CD4-positive, alpha-beta memory T cell (primary cell): ENCODE measurements at regions not wholly inside any gene's neighbourhood (a gene's known extent, or its start where the extent isn't known, plus 50 kb on each side); places are given as distances from the start of the nearest gene placed in this dataset.
"Not testable (repeated sequence)": the region's sequence is repeated elsewhere in the genome, so short reads cannot be mapped to it uniquely, and the experiment has no call there.

Experiments
- CTCF ChIA-PET: fragments of 350-600 bp; sonication (Branson Sonifier 250); formaldehyde crosslinking; loops from one replicate; lab custom pipeline; 2021; ENCODE audit warnings: inconsistent platforms; ENCODE audit not compliant: partially characterized antibody; lab: Charles Lee
- POLR2A ChIA-PET: fragments of 350-600 bp; sonication (Branson Sonifier 250); formaldehyde crosslinking; loops from one replicate; lab custom pipeline; 2021; ENCODE audit not compliant: partially characterized antibody; lab: Charles Lee
- DNase-seq, 5 donors: peaks; one replicate each; pipeline versions ENCODE4 v3.0.0 to v3.0.0-alpha.2; 2020 to 2022; ENCODE audit warnings: mixed read lengths in 1 of 5
- H3K27ac ChIP-seq: one replicate; pipeline ENCODE4 v1.7.0; 2013; ENCODE audit warnings: low read depth, low read length
- H3K27me3 ChIP-seq: 2 replicates; pipeline ENCODE4 v1.7.0; 2013; ENCODE audit warnings: mild to moderate bottlenecking, low read length, moderate library complexity; ENCODE audit not compliant: insufficient read depth
- H3K36me3 ChIP-seq: 2 replicates; pipeline ENCODE4 v1.7.0; 2013; ENCODE audit warnings: mild to moderate bottlenecking, low read length, moderate library complexity; ENCODE audit not compliant: insufficient read depth
- H3K4me1 ChIP-seq: 2 replicates; pipeline ENCODE4 v1.7.0; 2013; ENCODE audit warnings: mild to moderate bottlenecking, low read length, moderate library complexity; ENCODE audit not compliant: insufficient read depth
- H3K4me3 ChIP-seq, 2 donors: one replicate each; pipeline ENCODE4 v1.7.0; 2013; ENCODE audit warnings: low read length in 2 of 2, mild to moderate bottlenecking in 1 of 2
- H3K9me3 ChIP-seq, 2 donors: one replicate each; pipeline ENCODE4 v1.7.0; 2013; ENCODE audit warnings: low read length in 2 of 2, control low read depth in 1 of 2; ENCODE audit not compliant: control insufficient read depth in 1 of 2
- H3K27ac Mint-ChIP-seq, 7 donors: one replicate each; pipeline ENCODE4 v1.8.0; 2020 to 2021; ENCODE audit warnings: mixed read lengths in 7 of 7, mild to moderate bottlenecking in 6 of 7, inconsistent platforms in 3 of 7, moderate library complexity in 3 of 7
- H3K27me3 Mint-ChIP-seq, 2 donors: one replicate each; pipeline ENCODE4 v1.8.0; 2020 to 2021; ENCODE audit warnings: mixed read lengths in 2 of 2
- H3K36me3 Mint-ChIP-seq, 2 donors: one replicate each; pipeline ENCODE4 v1.8.0; 2020 to 2021; ENCODE audit warnings: mixed read lengths in 2 of 2, inconsistent platforms in 1 of 2, mild to moderate bottlenecking in 1 of 2
- H3K4me1 Mint-ChIP-seq, 4 donors: one replicate each; pipeline ENCODE4 v1.8.0; 2020 to 2021; ENCODE audit warnings: mixed read lengths in 4 of 4, mild to moderate bottlenecking in 1 of 4
- H3K4me3 Mint-ChIP-seq, 8 donors: one replicate each; pipeline ENCODE4 v1.8.0; 2020 to 2021; ENCODE audit warnings: mixed read lengths in 8 of 8, mild to moderate bottlenecking in 7 of 8, moderate library complexity in 6 of 8, inconsistent platforms in 3 of 8
- H3K9me3 Mint-ChIP-seq, 8 donors: one replicate each; pipeline ENCODE4 v1.8.0; 2020 to 2021; ENCODE audit warnings: mixed read lengths in 8 of 8, mild to moderate bottlenecking in 5 of 8, inconsistent platforms in 3 of 8, moderate library complexity in 1 of 8
- intact Hi-C: fragments of 100-400 bp; cut with micrococcal nuclease; formaldehyde crosslinking; loops from one replicate; pipeline ENCODE4 v1.15.1; 2023

GRCh38 chr15:99464137-99464536 lies 101.6 kb upstream of the MEF2A start:
- peak overlapping the region in 1 of 7 donors; percentile 54 for H3K27ac Mint-ChIP-seq
- no peaks in the 10 kb centered on the region for H3K4me1 Mint-ChIP-seq
- H3K9me3 ChIP-seq, result no peaks in the 10 kb centered on the region
- H3K27ac ChIP-seq, result no peak overlapping the region
- CTCF ChIA-PET, result interaction anchor here (0.8 kb wide), 1 partner anchor 191 kb away, joined by 3 read pairs; no protein-coding TSS in a partner anchor
- H3K36me3 Mint-ChIP-seq, result peaks cover 0 to 10% of the 10 kb centered on the region in 2 donors
- H3K9me3 Mint-ChIP-seq, result peaks cover 0 to 44% (median 34%) of the 10 kb centered on the region in 8 donors
- no peaks in the 10 kb centered on the region for H3K27me3 Mint-ChIP-seq
- H3K36me3 ChIP-seq, result no peaks in the 10 kb centered on the region
- H3K4me1 ChIP-seq, result no peaks in the 10 kb centered on the region
- H3K4me3 ChIP-seq, result no peak overlapping the region
- H3K27me3 ChIP-seq, result no peaks in the 10 kb centered on the region
- DNase-seq, result no peak
- H3K4me3 Mint-ChIP-seq, result no peak overlapping the region
- intact Hi-C loops, result no loop called here
- POLR2A ChIA-PET, result no interaction called here

GRCh38 chr15:99466701-99467337 lies 99.0 kb upstream of the MEF2A start:
- ChIA-PET CTCF (no interaction called here), POLR2A (no interaction called here)
- no peaks in the 10 kb centered on the region for H3K4me1 ChIP-seq
- no peak overlapping the region for H3K27ac Mint-ChIP-seq
- intact Hi-C loops, result no loop called here
- H3K9me3 Mint-ChIP-seq, result peaks cover 0 to 41% (median 32%) of the 10 kb centered on the region in 8 donors
- H3K4me1 Mint-ChIP-seq, result no peaks in the 10 kb centered on the region
- no peaks in the 10 kb centered on the region for H3K9me3 ChIP-seq
- H3K27ac ChIP-seq, result no peak overlapping the region
- no peaks in the 10 kb centered on the region for H3K36me3 ChIP-seq
- H3K4me3 ChIP-seq, result no peak overlapping the region
- no peak for DNase-seq
- H3K27me3 ChIP-seq, result no peaks in the 10 kb centered on the region
- H3K36me3 Mint-ChIP-seq, result peaks cover 0 to 10% of the 10 kb centered on the region in 2 donors
- H3K4me3 Mint-ChIP-seq, result no peak overlapping the region
- H3K27me3 Mint-ChIP-seq, result no peaks in the 10 kb centered on the region

GRCh38 chr15:99467338-99467720 lies 98.5 kb upstream of the MEF2A start:
- H3K4me1 ChIP-seq, result no peaks in the 10 kb centered on the region
- peaks cover 0 to 7% of the 10 kb centered on the region in 2 donors for H3K36me3 Mint-ChIP-seq
- H3K27ac ChIP-seq, result no peak overlapping the region
- no peaks in the 10 kb centered on the region for H3K9me3 ChIP-seq
- no peaks in the 10 kb centered on the region for H3K36me3 ChIP-seq
- DNase-seq, result no peak
- peaks cover 0 to 36% (median 27%) of the 10 kb centered on the region in 8 donors for H3K9me3 Mint-ChIP-seq
- no peaks in the 10 kb centered on the region for H3K27me3 Mint-ChIP-seq
- no peak overlapping the region for H3K4me3 Mint-ChIP-seq
- no peaks in the 10 kb centered on the region for H3K4me1 Mint-ChIP-seq
- CTCF ChIA-PET, result no interaction called here
- H3K27me3 ChIP-seq, result no peaks in the 10 kb centered on the region
- intact Hi-C loops, result no loop called here
- no peak overlapping the region for H3K27ac Mint-ChIP-seq
- POLR2A ChIA-PET, result no interaction called here
- no peak overlapping the region for H3K4me3 ChIP-seq

GRCh38 chr15:99467853-99468464 lies 97.8 kb upstream of the MEF2A start:
- Histone ChIP-seq H3K9me3 (no peaks in the 10 kb centered on the region), H3K27ac (no peak overlapping the region), H3K4me3 (no peak overlapping the region), H3K4me1 (no peaks in the 10 kb centered on the region), H3K36me3 (no peaks in the 10 kb centered on the region), H3K27me3 (no peaks in the 10 kb centered on the region)
- DNase-seq, result no peak
- ChIA-PET CTCF (no interaction called here), POLR2A (no interaction called here)
- Mint-ChIP-seq H3K4me1 (no peaks in the 10 kb centered on the region), H3K4me3 (no peak overlapping the region), H3K27ac (no peak overlapping the region), H3K9me3 (peaks cover 0 to 29% (median 21%) of the 10 kb centered on the region in 8 donors), H3K36me3 (peaks cover 0 to 4% of the 10 kb centered on the region in 2 donors), H3K27me3 (no peaks in the 10 kb centered on the region)
- intact Hi-C loops, result no loop called here

- DNase-seq, H3K27me3 ChIP-seq, CTCF ChIA-PET, H3K9me3 ChIP-seq, H3K36me3 Mint-ChIP-seq, H3K4me1 ChIP-seq, intact Hi-C loops, H3K4me3 ChIP-seq, H3K27me3 Mint-ChIP-seq, H3K9me3 Mint-ChIP-seq, H3K36me3 ChIP-seq, POLR2A ChIA-PET, H3K4me1 Mint-ChIP-seq, H3K4me3 Mint-ChIP-seq, H3K27ac ChIP-seq, H3K27ac Mint-ChIP-seq: not testable (repeated sequence)
Measured at GRCh38 chr15:99470204-99470603, 95.6 kb upstream of the MEF2A start.

GRCh38 chr15:99472416-99473145 lies 93.2 kb upstream of the MEF2A start:
- DNase-seq, result no peak
- no peaks in the 10 kb centered on the region for H3K9me3 ChIP-seq
- no peak overlapping the region for H3K27ac Mint-ChIP-seq
- no peaks in the 10 kb centered on the region for H3K36me3 Mint-ChIP-seq
- no peak overlapping the region for H3K27ac ChIP-seq
- H3K4me1 ChIP-seq, result no peaks in the 10 kb centered on the region
- no peaks in the 10 kb centered on the region for H3K27me3 ChIP-seq
- H3K36me3 ChIP-seq, result no peaks in the 10 kb centered on the region
- H3K27me3 Mint-ChIP-seq, result no peaks in the 10 kb centered on the region
- intact Hi-C loops, result no loop called here
- peaks cover 0 to 4% (median 0%) of the 10 kb centered on the region in 4 donors for H3K4me1 Mint-ChIP-seq
- H3K4me3 ChIP-seq, result no peak overlapping the region
- H3K9me3 Mint-ChIP-seq, result peaks cover 0 to 2% (median 0%) of the 10 kb centered on the region in 8 donors
- POLR2A ChIA-PET, result no interaction called here
- CTCF ChIA-PET, result no interaction called here
- no peak overlapping the region for H3K4me3 Mint-ChIP-seq
